WERI-Rb-1 (cell line): ENCODE measurements at regions not wholly inside any gene's neighbourhood (a gene's known extent, or its start where the extent isn't known, plus 50 kb on each side); places are given as distances from the start of the nearest gene placed in this dataset.

ENCODE experiments used
- DNase-seq: peaks from one replicate; pipeline ENCODE4 v3.0.0-alpha.2; 2020
- H3K27ac ChIP-seq: fragments of 250-450 bp; sonication (Bioruptor Pico); 2 replicates; pipeline ENCODE4 v1.5.1; 2020; ENCODE audit warnings: mild to moderate bottlenecking, moderate library complexity
- H3K27me3 ChIP-seq: fragments of 250-450 bp; sonication (Bioruptor Pico); 2 replicates; pipeline ENCODE4 v1.5.1; 2021; ENCODE audit warnings: mild to moderate bottlenecking, low read depth, moderate library complexity; ENCODE audit not compliant: insufficient read depth, severe bottlenecking
- H3K36me3 ChIP-seq: fragments of 250-450 bp; sonication (Bioruptor Pico); 2 replicates; pipeline ENCODE4 v1.5.1; 2020; ENCODE audit warnings: mild to moderate bottlenecking, moderate library complexity
- H3K4me3 ChIP-seq: 2 replicates; pipeline ENCODE4 v1.5.1; 2011; ENCODE audit warnings: low read depth, mild to moderate bottlenecking, control low read depth, low read length
- H3K9me3 ChIP-seq: fragments of 250-450 bp; sonication (Bioruptor Pico); 2 replicates; pipeline ENCODE4 v1.5.1; 2021; ENCODE audit warnings: mild to moderate bottlenecking, moderate library complexity; ENCODE audit not compliant: severe bottlenecking
- CTCF ChIP-seq: IDR thresholded peaks from 2 replicates; pipeline ENCODE4 v1.5.1; 2011; ENCODE audit warnings: low read depth, mild to moderate bottlenecking, control low read depth, inconsistent platforms, low read length

DNA sequence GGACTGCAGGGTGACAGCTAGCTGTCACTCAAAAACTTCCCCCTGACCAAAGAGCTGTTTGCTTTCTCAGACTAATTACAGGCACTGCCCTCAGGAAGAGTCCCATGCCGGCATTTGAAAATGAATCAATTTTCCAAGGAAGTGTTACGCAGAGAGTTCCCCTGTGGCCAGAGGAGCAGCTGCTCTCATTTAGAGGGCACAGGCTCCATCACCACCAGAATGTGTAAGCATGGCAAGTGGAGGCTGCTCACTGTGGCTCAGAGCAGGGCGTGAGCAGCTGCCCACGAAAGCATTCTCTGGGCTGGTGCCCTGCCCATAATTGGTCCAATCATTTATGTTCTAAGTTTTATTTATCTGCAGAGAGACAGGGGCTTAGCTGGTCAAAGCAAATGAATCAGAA is 202.2 kb downstream of the RAMP3 start:
- no peaks in the 10 kb centered on the region for H3K27me3 ChIP-seq
- H3K36me3 ChIP-seq: no peaks in the 10 kb centered on the region
- TF ChIP-seq CTCF: no peak
- no peak overlapping the region for H3K4me3 ChIP-seq
- no peak overlapping the region for H3K27ac ChIP-seq
- H3K9me3 ChIP-seq: no peaks in the 10 kb centered on the region
- no peak for DNase-seq

- H3K27me3 ChIP-seq: no peaks in the 10 kb centered on the region
- no peaks in the 10 kb centered on the region for H3K9me3 ChIP-seq
- H3K4me3 ChIP-seq: no peak overlapping the region
- H3K27ac ChIP-seq: no peak overlapping the region
- no peak for DNase-seq
- no peak for TF ChIP-seq CTCF
- no peaks in the 10 kb centered on the region for H3K36me3 ChIP-seq
These were observed 206.1 kb downstream of the RAMP3 start for GRCh38 chr7:45363669-45364068.

DNA sequence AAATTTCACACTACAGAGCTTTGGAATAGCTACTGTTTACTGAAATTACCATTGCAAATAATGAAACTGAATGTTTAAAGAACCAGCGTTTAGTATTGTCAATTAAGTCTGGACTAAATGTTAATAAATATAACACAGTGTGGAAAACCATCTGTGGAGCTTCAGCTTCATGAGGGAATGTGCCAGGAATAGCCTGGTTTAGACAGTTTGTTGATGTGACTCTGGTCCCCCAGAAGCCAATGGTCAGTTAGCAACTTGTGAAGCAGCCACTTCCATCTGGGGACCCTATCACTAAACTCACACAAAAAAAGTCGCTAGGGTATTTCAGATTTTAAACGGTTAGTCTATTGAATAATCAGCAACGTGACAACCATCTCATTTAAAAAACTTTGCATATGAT is 207.8 kb downstream of the RAMP3 start:
- Histone ChIP-seq H3K27me3 (no peaks in the 10 kb centered on the region), H3K4me3 (no peak overlapping the region), H3K27ac (no peak overlapping the region), H3K9me3 (no peaks in the 10 kb centered on the region), H3K36me3 (no peaks in the 10 kb centered on the region)
- no peak for DNase-seq
- TF ChIP-seq CTCF: no peak

DNA sequence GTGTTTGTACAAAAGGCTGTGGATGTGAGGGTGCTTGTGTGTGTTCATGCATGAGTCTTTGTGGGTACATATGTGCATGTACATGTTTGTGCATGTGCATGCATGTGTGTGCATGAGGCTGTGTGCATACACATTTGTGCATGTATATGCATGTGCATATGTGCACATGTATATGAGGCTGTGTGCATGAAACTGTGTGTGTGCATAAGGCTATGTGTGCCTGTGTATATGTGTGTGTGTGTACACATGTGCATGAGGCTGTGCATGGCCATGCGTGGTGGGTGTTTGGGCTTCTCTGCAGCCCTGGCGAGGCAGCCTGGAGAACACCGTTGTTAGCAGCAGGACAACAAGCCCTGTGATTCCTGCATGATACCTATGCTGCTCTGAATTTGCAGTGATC is 207.7 kb upstream of the ADCY1 start:
- no peak for TF ChIP-seq CTCF
- Histone ChIP-seq H3K4me3 (no peak overlapping the region), H3K27ac (no peak overlapping the region), H3K9me3 (no peaks in the 10 kb centered on the region), H3K27me3 (no peaks in the 10 kb centered on the region), H3K36me3 (no peaks in the 10 kb centered on the region)
- no peak for DNase-seq

DNA sequence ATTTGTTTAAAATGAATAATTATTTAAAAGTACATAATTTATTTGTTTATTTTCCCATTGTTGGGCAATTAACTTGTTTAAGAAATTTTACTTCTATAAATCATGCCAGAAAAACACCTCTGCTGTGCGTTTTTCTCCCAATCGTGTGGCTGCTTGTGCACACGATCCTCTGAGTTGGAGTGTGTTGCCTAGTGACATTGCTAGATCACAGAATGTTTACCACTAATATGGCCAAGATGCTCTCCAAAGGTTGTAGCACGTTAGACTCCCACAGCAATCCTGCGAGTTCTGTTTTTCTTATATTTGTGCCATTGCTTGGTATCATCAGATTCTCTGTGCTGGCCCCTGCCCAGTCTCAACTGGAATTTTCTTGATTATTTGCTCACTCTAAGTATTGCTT is 207.1 kb upstream of the ADCY1 start:
- no peak for TF ChIP-seq CTCF
- H3K36me3 ChIP-seq: no peaks in the 10 kb centered on the region
- no peaks in the 10 kb centered on the region for H3K27me3 ChIP-seq
- H3K9me3 ChIP-seq: no peaks in the 10 kb centered on the region
- no peak overlapping the region for H3K4me3 ChIP-seq
- no peak overlapping the region for H3K27ac ChIP-seq
- no peak for DNase-seq

- no peak for TF ChIP-seq CTCF
- no peak for DNase-seq
- Histone ChIP-seq H3K9me3 (no peaks in the 10 kb centered on the region), H3K4me3 (no peak overlapping the region), H3K27me3 (no peaks in the 10 kb centered on the region), H3K27ac (no peak overlapping the region), H3K36me3 (no peaks in the 10 kb centered on the region)
These were observed 205.9 kb upstream of the ADCY1 start for GRCh38 chr7:45368129-45368807.
